Ovary (tissue), 7 donors: ENCODE measurements at regions not wholly inside any gene's neighbourhood (a gene's known extent, or its start where the extent isn't known, plus 50 kb on each side); places are given as distances from the start of the nearest gene placed in this dataset.

Experiments used
- DNase-seq, 5 donors: peaks; one replicate each; pipeline ENCODE4 v3.0.0-alpha.2; 2019 to 2020
- H3K27ac ChIP-seq, 2 donors: fragments of 200-600 bp; one replicate each; pipeline versions ENCODE4 v1.5.1 to v1.8.0; 2019 to 2022
- H3K27me3 ChIP-seq: fragments of 200-600 bp; one replicate; pipeline ENCODE4 v1.8.0; 2022
- H3K36me3 ChIP-seq: fragments of 200-600 bp; sonication (generic); one replicate; pipeline ENCODE4 v1.5.1; 2019
- H3K4me1 ChIP-seq: one replicate; pipeline ENCODE4 v1.8.1; 2013; ENCODE audit warnings: mild to moderate bottlenecking, moderate library complexity; ENCODE audit not compliant: insufficient read depth
- H3K4me3 ChIP-seq: fragments of 200-600 bp; sonication (generic); one replicate; pipeline ENCODE4 v1.5.1; 2017
- H3K9me3 ChIP-seq, 2 donors: fragments of 200-600 bp in 1 of 2; sonication (generic) in 1 of 2; one replicate each; pipeline versions ENCODE4 v1.5.1 to v1.8.1; 2013 to 2019; ENCODE audit warnings: mild to moderate bottlenecking in 1 of 2, moderate library complexity in 1 of 2
- EP300 ChIP-seq: sonication (generic); formaldehyde crosslinking; IDR thresholded peaks from one replicate; pipeline ENCODE4 v1.6.1; 2017; ENCODE audit warnings: antibody characterized with exemption
- POLR2A ChIP-seq: fragments of 450-650 bp; IDR thresholded peaks from one replicate; pipeline ENCODE4 v1.6.1; 2017; ENCODE audit warnings: antibody characterized with exemption, mild to moderate bottlenecking, moderate library complexity
- WGBS, 3 donors: extraction: QIAGEN DNeasy Blood & Tissue Kit in 1 of 3; methylation state at CpG; one replicate each; pipeline versions ENCODE4 v1.1.5 to v1.1.7; 2013 to 2017; 5-methylcytosine and 5-hydroxymethylcytosine counted together
- intact Hi-C, 4 donors: fragments of 100-400 bp; cut with DNase I; formaldehyde crosslinking; loops; one replicate each; pipeline versions ENCODE4 v1.11.0 to v1.15.1; 2022 to 2023
- TF ChIP-seq, protein P1 (sequence below), 3 donors: fragments of 450-650 bp in 2 of 3; fragments of 200-600 bp in 1 of 3; IDR thresholded peaks; one replicate each; pipeline versions ENCODE4 v1.5.1 to v1.8.0; 2016 to 2022; ENCODE audit warnings: antibody characterized with exemption in 3 of 3, mild to moderate bottlenecking in 1 of 3
- donor health status: DM: no; HTN: no; CAD: no; lungs with moderate emphysema.
- donor health status: DM: no; HTN: no; CAD: no.
- donor health status: Bipolar disorder and iron deficiency.
- donor health status: DM: no; HTN: no; CAD: no.
- donor health status: DM: yes; HTN: yes; CAD: no.

DNA sequence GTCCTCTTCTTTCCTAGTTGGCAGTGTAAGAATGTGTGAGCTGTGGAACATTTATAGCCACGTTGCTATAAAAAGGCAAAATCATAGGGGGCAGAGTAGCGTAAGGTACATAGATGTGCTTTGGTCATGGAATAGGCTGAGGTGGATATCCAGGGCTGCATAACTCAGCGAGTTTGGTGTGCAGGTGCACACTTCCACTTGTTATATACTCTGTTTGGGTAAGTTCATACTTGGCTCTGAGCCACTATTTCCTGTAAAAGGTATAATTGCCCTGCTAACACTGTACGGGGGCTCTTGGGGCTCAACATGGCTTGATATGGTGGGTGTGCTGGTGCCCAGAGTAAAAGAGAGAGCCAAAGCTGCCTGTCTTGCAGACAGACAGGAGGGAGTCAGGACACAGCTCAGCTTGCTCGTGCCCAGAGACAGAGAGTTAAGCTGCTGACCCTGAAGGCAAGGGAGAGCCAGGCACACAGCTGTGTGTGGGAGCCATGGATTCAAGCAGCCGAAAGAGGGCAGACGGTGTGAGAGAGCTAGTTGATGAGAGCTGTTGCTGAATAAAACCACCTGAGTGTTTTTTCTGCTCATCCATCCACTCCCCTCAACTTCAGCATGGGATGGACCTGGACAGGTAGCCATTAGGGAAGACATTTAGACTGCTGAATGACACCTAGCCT is 126.7 kb downstream of the DKK1 start:
- no peak for DNase-seq
- no peak overlapping the region for H3K4me3 ChIP-seq
- H3K27ac ChIP-seq: no peak overlapping the region
- H3K36me3 ChIP-seq: no peaks in the 10 kb centered on the region
- H3K4me1 ChIP-seq: no peaks in the 10 kb centered on the region
- WGBS, 3 donors: 22 to 38% (median 38%) methylated on average over 7 of the region's 7 CpGs
- intact Hi-C loops: no loop called here
- no peak for TF ChIP-seq EP300
- TF ChIP-seq, protein P1, sequence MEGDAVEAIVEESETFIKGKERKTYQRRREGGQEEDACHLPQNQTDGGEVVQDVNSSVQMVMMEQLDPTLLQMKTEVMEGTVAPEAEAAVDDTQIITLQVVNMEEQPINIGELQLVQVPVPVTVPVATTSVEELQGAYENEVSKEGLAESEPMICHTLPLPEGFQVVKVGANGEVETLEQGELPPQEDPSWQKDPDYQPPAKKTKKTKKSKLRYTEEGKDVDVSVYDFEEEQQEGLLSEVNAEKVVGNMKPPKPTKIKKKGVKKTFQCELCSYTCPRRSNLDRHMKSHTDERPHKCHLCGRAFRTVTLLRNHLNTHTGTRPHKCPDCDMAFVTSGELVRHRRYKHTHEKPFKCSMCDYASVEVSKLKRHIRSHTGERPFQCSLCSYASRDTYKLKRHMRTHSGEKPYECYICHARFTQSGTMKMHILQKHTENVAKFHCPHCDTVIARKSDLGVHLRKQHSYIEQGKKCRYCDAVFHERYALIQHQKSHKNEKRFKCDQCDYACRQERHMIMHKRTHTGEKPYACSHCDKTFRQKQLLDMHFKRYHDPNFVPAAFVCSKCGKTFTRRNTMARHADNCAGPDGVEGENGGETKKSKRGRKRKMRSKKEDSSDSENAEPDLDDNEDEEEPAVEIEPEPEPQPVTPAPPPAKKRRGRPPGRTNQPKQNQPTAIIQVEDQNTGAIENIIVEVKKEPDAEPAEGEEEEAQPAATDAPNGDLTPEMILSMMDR (IDR thresholded peaks at IDR 0.05): no peak
- TF ChIP-seq POLR2A: no peak
- no peaks in the 10 kb centered on the region for H3K9me3 ChIP-seq
- H3K27me3 ChIP-seq: no peaks in the 10 kb centered on the region

- H3K9me3 ChIP-seq: no peaks in the 10 kb centered on the region
- no peak for TF ChIP-seq POLR2A
- TF ChIP-seq, protein P1 (IDR thresholded peaks at IDR 0.05): no peak
- no peak for TF ChIP-seq EP300
These were observed 128.5 kb downstream of the DKK1 start for GRCh38 chr10:52442576-52442975.

DNA sequence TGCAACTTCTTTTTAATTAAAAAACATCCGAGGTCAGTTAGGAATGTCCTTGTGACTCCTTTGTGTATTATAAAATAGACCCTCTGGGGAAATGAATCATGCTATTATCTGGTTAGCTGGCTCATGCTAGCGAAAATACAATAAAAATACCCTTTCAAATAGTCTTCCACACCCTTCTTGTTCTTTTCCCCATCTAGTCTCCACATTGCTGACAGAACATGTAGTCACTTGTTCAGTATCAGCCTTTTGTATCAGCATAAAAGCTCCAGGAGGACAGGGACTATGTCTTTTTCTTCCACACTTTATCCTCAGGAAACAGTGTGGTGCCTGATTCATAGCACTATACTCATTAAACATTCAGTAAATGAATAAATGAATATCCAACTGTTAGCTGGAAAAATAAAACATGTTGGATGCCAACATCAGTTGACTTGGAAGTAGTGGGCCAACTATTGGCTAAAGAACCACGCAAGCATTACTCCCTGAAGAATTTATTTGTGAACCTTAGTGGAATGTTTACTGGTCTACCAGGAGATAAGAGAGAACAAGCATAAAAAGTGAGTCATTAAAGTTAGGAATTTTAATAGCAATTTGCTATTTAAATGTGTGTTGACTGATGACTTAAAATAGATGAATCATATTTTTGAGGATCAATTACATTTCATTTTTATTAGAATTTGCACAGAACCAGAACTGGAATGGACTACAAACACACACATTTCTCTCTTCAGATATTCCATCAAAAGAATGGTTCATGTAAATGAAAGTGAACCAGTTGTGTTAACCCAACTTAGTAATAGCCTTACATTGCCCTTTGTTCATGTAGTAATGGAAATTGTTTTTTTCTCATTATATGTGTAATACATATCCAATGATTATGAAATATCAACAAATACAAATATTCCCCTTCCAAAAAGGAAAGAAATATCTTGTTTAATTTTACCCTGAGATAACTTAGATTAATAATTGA is 129.6 kb downstream of the DKK1 start:
- 4 to 13% (median 9%) methylated on average over 3 of the region's 3 CpGs for WGBS, 3 donors
- Histone ChIP-seq H3K27me3 (no peaks in the 10 kb centered on the region), H3K9me3 (no peaks in the 10 kb centered on the region), H3K4me1 (no peaks in the 10 kb centered on the region), H3K36me3 (no peaks in the 10 kb centered on the region), H3K4me3 (no peak overlapping the region), H3K27ac (no peak overlapping the region)
- DNase-seq: no peak
- TF ChIP-seq POLR2A: no peak
- TF ChIP-seq, protein P1 (IDR thresholded peaks at IDR 0.05): no peak
- TF ChIP-seq EP300: no peak
- intact Hi-C loops: no loop called here

More at GRCh38 chr10:52442576-52442975, 128.5 kb downstream of the DKK1 start:
- Histone ChIP-seq H3K4me1 (no peaks in the 10 kb centered on the region), H3K4me3 (no peak overlapping the region), H3K27me3 (no peaks in the 10 kb centered on the region), H3K27ac (no peak overlapping the region), H3K36me3 (no peaks in the 10 kb centered on the region)
- DNase-seq: no peak
- intact Hi-C loops: no loop called here

DNA sequence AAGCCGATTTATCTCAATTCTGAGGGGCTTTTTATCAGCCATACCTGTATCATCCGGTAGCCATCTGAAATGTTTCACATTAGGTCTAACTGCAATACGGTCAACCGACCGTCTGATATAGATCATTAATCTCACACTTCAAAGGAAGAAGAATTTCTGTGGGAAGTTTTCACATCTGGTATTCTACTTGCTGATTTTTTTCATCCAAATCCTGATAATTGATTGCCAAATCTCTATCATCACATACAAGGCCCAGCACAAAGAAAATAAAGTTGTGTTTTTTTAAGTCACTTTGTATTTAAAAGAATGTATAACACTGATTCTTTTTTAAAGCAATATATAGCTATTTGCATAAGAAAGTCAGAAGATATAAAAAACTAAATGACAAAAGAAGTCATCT is 132.3 kb downstream of the DKK1 start:
- Histone ChIP-seq H3K36me3 (no peaks in the 10 kb centered on the region), H3K27me3 (no peaks in the 10 kb centered on the region), H3K27ac (no peak overlapping the region), H3K4me3 (no peak overlapping the region), H3K4me1 (no peaks in the 10 kb centered on the region), H3K9me3 (no peaks in the 10 kb centered on the region)
- TF ChIP-seq EP300: no peak
- TF ChIP-seq POLR2A: no peak
- TF ChIP-seq, protein P1 (IDR thresholded peaks at IDR 0.05): no peak
- intact Hi-C loops: no loop called here
- 9 to 16% (median 10%) methylated on average over 5 of the region's 5 CpGs for WGBS, 3 donors
- no peak for DNase-seq
